ENCODE measurements at regions not wholly inside any gene's neighbourhood (a gene's known extent, or its start where the extent isn't known, plus 50 kb on each side); places are given as distances from the start of the nearest gene placed in this dataset.
"Not testable (repeated sequence)": the region's sequence is repeated elsewhere in the genome, so short reads cannot be mapped to it uniquely, and the experiment has no call there.

GRCh38 chr1:227422581-227422980 is 104.3 kb upstream of the CDC42BPA start:
- DNase-seq (ENCODE audit: low read depth), result no peak
- no peak overlapping the region for H3K4me3 ChIP-seq (ENCODE audit: low read depth, low read length)
- TF ChIP-seq, protein P1, sequence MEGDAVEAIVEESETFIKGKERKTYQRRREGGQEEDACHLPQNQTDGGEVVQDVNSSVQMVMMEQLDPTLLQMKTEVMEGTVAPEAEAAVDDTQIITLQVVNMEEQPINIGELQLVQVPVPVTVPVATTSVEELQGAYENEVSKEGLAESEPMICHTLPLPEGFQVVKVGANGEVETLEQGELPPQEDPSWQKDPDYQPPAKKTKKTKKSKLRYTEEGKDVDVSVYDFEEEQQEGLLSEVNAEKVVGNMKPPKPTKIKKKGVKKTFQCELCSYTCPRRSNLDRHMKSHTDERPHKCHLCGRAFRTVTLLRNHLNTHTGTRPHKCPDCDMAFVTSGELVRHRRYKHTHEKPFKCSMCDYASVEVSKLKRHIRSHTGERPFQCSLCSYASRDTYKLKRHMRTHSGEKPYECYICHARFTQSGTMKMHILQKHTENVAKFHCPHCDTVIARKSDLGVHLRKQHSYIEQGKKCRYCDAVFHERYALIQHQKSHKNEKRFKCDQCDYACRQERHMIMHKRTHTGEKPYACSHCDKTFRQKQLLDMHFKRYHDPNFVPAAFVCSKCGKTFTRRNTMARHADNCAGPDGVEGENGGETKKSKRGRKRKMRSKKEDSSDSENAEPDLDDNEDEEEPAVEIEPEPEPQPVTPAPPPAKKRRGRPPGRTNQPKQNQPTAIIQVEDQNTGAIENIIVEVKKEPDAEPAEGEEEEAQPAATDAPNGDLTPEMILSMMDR (IDR thresholded peaks at IDR 0.05; ENCODE audit: low read depth, low read length), result no peak
- TF ChIP-seq, protein P2, sequence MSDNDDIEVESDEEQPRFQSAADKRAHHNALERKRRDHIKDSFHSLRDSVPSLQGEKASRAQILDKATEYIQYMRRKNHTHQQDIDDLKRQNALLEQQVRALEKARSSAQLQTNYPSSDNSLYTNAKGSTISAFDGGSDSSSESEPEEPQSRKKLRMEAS (IDR thresholded peaks at IDR 0.05; ENCODE audit: low read depth, low read length), result no peak
- TF ChIP-seq MYC (IDR thresholded peaks at IDR 0.05; ENCODE audit: low read depth, low read length) (no peak), POLR2A (IDR thresholded peaks at IDR 0.05; ENCODE audit: extremely low read depth, insufficient read length) (no peak)

DNA sequence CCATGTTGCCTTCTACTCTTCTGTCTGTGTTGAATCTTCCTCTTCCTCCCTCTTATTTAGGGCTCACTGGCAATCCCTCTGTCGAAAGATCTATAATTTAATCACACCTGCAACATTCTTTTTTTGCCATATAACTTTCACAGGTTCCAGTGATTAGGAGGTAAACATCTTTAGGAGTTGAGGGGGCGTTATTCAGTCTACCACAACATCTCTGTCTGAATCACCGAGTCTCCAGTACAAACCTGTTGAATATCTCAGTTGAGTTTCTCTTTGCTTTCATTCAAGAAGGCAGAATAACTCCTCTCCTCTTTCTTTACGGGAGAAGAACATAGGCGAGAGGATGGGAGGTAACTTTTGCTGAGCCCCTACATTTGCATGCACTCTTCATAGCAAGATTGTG is 101.9 kb upstream of the CDC42BPA start:
- no peak for DNase-seq (ENCODE audit: low read depth)
- no peak overlapping the region for H3K4me3 ChIP-seq (ENCODE audit: low read depth, low read length)
- TF ChIP-seq, protein P1 (IDR thresholded peaks at IDR 0.05; ENCODE audit: low read depth, low read length), result no peak
- no peak for TF ChIP-seq POLR2A (IDR thresholded peaks at IDR 0.05; ENCODE audit: extremely low read depth, insufficient read length)

DNA sequence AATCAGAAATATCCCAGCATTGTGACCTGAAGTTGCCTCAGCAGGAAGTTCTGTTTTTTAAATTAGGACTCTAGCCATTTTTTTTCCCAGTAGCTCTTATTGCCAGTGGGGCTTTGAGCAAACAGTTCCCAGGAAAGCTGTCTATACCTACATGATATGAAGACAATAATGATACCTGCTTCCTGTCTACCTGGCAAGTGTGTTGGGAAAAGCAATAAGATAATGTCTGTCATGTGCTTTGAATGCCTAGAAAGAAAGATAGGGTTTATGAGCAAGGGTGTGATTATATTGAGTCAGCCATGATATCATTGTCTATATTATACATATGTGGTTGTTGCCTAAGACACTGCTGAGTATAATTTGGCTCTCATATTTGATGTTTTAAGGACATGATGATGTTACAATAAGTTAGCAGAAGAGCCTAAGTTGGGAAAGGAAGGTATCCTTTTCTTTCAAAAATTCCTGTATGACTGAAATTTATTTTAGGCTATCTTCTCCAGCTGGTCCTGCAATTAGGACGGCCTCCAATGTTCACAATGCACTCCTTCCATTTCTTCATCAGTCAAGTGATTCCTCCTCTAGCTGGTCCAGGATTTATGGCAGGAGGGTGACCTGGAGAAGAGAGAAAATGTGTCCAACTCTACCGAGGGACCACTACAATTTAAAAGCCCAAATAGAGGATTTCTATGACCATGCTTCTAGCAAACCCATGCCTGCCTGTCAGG is 99.6 kb upstream of the CDC42BPA start:
- no peak overlapping the region for H3K4me3 ChIP-seq (ENCODE audit: low read depth, low read length)
- TF ChIP-seq, protein P1 (IDR thresholded peaks at IDR 0.05; ENCODE audit: low read depth, low read length), result no peak
- TF ChIP-seq POLR2A (IDR thresholded peaks at IDR 0.05; ENCODE audit: extremely low read depth, insufficient read length) (no peak), MYC (IDR thresholded peaks at IDR 0.05; ENCODE audit: low read depth, low read length) (no peak)
- TF ChIP-seq, protein P2 (IDR thresholded peaks at IDR 0.05; ENCODE audit: low read depth, low read length), result no peak
- no peak for DNase-seq (ENCODE audit: low read depth)

GRCh38 chr1:227416156-227416830 is 98.0 kb upstream of the CDC42BPA start:
- DNase-seq (ENCODE audit: low read depth), result no peak
- H3K4me3 ChIP-seq (ENCODE audit: low read depth, low read length), result no peak overlapping the region
- TF ChIP-seq, protein P2 (IDR thresholded peaks at IDR 0.05; ENCODE audit: low read depth, low read length), result no peak
- TF ChIP-seq MYC (IDR thresholded peaks at IDR 0.05; ENCODE audit: low read depth, low read length), result no peak
- no peak for TF ChIP-seq POLR2A (IDR thresholded peaks at IDR 0.05; ENCODE audit: extremely low read depth, insufficient read length)

DNA sequence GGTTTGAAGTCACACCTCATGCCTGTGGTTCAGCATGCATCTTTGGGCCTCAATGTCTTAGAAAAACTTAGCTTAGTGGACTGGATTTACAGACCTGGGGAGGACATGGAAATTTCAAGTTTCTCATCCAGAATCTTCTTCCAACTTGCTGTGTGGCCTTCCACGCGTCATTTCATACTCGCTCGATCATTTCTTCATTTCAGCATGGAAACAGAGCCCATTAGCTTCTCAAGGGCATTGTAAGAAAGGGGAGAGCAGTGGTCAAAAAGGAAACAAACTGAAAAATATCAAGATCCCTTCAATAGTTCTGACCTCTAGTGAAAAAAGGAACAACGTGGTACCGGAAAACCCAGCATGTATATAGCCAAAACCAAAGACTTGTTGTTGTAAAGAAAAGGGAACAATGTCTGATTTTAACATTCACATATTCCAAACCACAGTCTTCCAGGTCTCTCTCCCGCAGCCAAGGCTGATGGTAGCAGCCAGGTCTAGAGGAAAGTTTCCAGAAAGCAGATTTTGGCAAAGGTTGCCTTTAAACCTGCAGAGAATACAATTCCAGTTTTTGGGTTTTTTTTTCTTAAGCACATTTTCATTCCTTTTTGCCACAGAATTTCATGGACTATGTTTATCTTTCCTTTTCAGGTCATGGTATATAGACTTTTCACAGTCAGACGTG is 97.0 kb upstream of the CDC42BPA start:
- no peak overlapping the region for H3K4me3 ChIP-seq (ENCODE audit: low read depth, low read length)
- no peak for DNase-seq (ENCODE audit: low read depth)
- TF ChIP-seq MYC (IDR thresholded peaks at IDR 0.05; ENCODE audit: low read depth, low read length) (no peak), POLR2A (IDR thresholded peaks at IDR 0.05; ENCODE audit: extremely low read depth, insufficient read length) (no peak)
- TF ChIP-seq, protein P2 (IDR thresholded peaks at IDR 0.05; ENCODE audit: low read depth, low read length), result no peak
- TF ChIP-seq, protein P1 (IDR thresholded peaks at IDR 0.05; ENCODE audit: low read depth, low read length), result no peak

- no peak for TF ChIP-seq POLR2A (IDR thresholded peaks at IDR 0.05; ENCODE audit: extremely low read depth, insufficient read length)
- TF ChIP-seq MYC (IDR thresholded peaks at IDR 0.05; ENCODE audit: low read depth, low read length), result no peak
- TF ChIP-seq, protein P1 (IDR thresholded peaks at IDR 0.05; ENCODE audit: low read depth, low read length), result no peak
- TF ChIP-seq, protein P2 (IDR thresholded peaks at IDR 0.05; ENCODE audit: low read depth, low read length), result no peak
- H3K4me3 ChIP-seq (ENCODE audit: low read depth, low read length), result no peak overlapping the region
- DNase-seq (ENCODE audit: low read depth), result no peak
Measured at GRCh38 chr1:227411066-227411465, 92.8 kb upstream of the CDC42BPA start.

- DNase-seq (ENCODE audit: low read depth); H3K4me3 ChIP-seq (ENCODE audit: low read depth, low read length): not testable (repeated sequence)
Measured at GRCh38 chr1:227406332-227406731, 88.0 kb upstream of the CDC42BPA start.

Data from NB4 (cell line).